ENCODE measurements at regions not wholly inside any gene's neighbourhood (a gene's known extent, or its start where the extent isn't known, plus 50 kb on each side); places are given as distances from the start of the nearest gene placed in this dataset.

DNA sequence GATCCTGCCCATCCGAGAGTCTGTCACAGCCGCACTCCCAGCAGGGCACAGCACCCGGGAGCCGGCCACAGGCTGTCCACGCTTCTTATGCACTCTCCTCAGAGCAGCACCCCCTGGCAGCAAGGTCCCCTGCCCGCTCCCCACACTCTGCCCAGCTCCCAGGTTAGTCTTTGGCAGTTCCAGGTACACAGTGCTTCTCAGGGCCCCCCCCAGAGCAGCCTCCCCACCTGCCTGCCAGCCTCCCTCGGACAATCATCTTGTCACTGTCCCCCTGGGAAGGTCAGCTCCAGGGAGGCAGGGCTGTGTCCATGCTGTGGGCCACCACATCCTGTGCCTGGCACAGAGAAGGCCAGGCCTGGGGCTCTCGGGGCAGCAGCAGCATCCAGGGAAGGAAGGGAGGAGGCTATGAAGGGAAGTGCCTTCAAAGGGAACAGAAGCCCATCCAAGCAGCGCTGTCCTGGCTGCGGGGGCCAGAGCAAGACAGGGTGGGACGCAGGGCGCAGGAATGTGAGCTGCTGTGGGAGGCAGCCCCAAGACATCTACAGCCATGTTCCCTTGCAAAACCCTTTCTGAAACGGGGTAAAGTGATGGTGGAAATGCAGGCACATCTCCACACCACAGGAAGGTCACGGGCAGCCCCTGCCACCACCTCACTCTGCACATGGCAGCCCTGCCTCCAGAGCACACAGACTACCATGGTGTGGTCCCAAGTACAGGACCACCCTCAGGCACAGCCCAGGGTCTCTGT is 68.6 kb upstream of the ADAMTS2 start:
- TF ChIP-seq, protein P1, sequence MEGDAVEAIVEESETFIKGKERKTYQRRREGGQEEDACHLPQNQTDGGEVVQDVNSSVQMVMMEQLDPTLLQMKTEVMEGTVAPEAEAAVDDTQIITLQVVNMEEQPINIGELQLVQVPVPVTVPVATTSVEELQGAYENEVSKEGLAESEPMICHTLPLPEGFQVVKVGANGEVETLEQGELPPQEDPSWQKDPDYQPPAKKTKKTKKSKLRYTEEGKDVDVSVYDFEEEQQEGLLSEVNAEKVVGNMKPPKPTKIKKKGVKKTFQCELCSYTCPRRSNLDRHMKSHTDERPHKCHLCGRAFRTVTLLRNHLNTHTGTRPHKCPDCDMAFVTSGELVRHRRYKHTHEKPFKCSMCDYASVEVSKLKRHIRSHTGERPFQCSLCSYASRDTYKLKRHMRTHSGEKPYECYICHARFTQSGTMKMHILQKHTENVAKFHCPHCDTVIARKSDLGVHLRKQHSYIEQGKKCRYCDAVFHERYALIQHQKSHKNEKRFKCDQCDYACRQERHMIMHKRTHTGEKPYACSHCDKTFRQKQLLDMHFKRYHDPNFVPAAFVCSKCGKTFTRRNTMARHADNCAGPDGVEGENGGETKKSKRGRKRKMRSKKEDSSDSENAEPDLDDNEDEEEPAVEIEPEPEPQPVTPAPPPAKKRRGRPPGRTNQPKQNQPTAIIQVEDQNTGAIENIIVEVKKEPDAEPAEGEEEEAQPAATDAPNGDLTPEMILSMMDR (conservative IDR thresholded peaks at IDR 0.05 in 1 of 2, IDR thresholded peaks at IDR 0.05 in 1 of 2; ENCODE audit: extremely low read depth in 1 of 2, insufficient read depth in 1 of 2, low read depth in 1 of 2, low read length in 2 of 2), result no peak
- no peak for TF ChIP-seq EZH2 (IDR thresholded peaks at IDR 0.05; ENCODE audit: borderline replicate concordance, low read length)

Data from mammary epithelial cell (primary cell).